ENCODE measurements at regions not wholly inside any gene's neighbourhood (a gene's known extent, or its start where the extent isn't known, plus 50 kb on each side); places are given as distances from the start of the nearest gene placed in this dataset.

DNA sequence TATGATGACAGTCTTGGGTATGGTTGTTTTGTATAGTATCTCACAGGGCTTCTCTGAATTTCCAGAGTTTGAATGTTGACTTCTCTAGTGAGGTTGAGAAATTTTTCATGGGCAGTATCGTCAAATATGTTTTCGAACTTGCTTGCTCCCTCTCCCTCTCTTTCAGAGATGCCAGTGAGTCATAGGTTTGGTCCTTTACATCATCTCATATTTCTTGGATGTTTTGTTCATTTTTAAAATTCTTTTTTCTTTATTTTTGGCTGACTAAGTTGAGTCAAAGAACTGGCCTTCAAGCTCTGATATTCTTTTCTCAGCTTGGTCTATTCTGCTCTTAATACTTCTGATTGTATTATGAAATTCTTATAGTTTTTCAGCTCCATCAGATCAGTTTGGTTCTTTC is 282.3 kb upstream of the NECTIN3 start:
- Mint-ChIP-seq H3K4me1 (ENCODE audit: low read depth, unreplicated experiment) (no peaks in the 10 kb centered on the region), H3K4me3 (ENCODE audit: unreplicated experiment) (no peak overlapping the region), H3K36me3 (ENCODE audit: unreplicated experiment) (no peaks in the 10 kb centered on the region), H3K9me3 (ENCODE audit: unreplicated experiment) (no peaks in the 10 kb centered on the region), H3K27me3 (ENCODE audit: unreplicated experiment) (peaks cover 4% of the 10 kb centered on the region), H3K27ac (ENCODE audit: unreplicated experiment) (no peak overlapping the region)
- no peak for DNase-seq
- TF ChIP-seq CTCF (IDR thresholded peaks at IDR 0.05; ENCODE audit: partially characterized antibody, unreplicated experiment) = no peak

- Mint-ChIP-seq H3K36me3 (ENCODE audit: unreplicated experiment) (no peaks in the 10 kb centered on the region), H3K4me1 (ENCODE audit: low read depth, unreplicated experiment) (no peaks in the 10 kb centered on the region), H3K4me3 (ENCODE audit: unreplicated experiment) (no peak overlapping the region), H3K9me3 (ENCODE audit: unreplicated experiment) (no peaks in the 10 kb centered on the region), H3K27me3 (ENCODE audit: unreplicated experiment) (peaks cover 4% of the 10 kb centered on the region), H3K27ac (ENCODE audit: unreplicated experiment) (no peak overlapping the region)
- no peak for TF ChIP-seq CTCF (IDR thresholded peaks at IDR 0.05; ENCODE audit: partially characterized antibody, unreplicated experiment)
- DNase-seq = no peak
Observed at GRCh38 chr3:110790631-110791030, 281.0 kb upstream of the NECTIN3 start.

- Mint-ChIP-seq H3K36me3 (ENCODE audit: unreplicated experiment) (no peaks in the 10 kb centered on the region), H3K9me3 (ENCODE audit: unreplicated experiment) (no peaks in the 10 kb centered on the region), H3K27me3 (ENCODE audit: unreplicated experiment) (peaks cover 4% of the 10 kb centered on the region), H3K4me1 (ENCODE audit: low read depth, unreplicated experiment) (peaks cover 1% of the 10 kb centered on the region), H3K27ac (ENCODE audit: unreplicated experiment) (no peak overlapping the region), H3K4me3 (ENCODE audit: unreplicated experiment) (no peak overlapping the region)
- TF ChIP-seq CTCF (IDR thresholded peaks at IDR 0.05; ENCODE audit: partially characterized antibody, unreplicated experiment) = no peak
- DNase-seq = no peak
Observed at GRCh38 chr3:110791995-110792686, 279.5 kb upstream of the NECTIN3 start.

GRCh38 chr3:110793611-110794010 is 278.0 kb upstream of the NECTIN3 start:
- Mint-ChIP-seq H3K9me3 (ENCODE audit: unreplicated experiment) (no peaks in the 10 kb centered on the region), H3K36me3 (ENCODE audit: unreplicated experiment) (no peaks in the 10 kb centered on the region), H3K4me3 (ENCODE audit: unreplicated experiment) (no peak overlapping the region), H3K4me1 (ENCODE audit: low read depth, unreplicated experiment) (peaks cover 8% of the 10 kb centered on the region), H3K27ac (ENCODE audit: unreplicated experiment) (no peak overlapping the region), H3K27me3 (ENCODE audit: unreplicated experiment) (peaks cover 2% of the 10 kb centered on the region)
- TF ChIP-seq CTCF (IDR thresholded peaks at IDR 0.05; ENCODE audit: partially characterized antibody, unreplicated experiment) = no peak
- DNase-seq = no peak

DNA sequence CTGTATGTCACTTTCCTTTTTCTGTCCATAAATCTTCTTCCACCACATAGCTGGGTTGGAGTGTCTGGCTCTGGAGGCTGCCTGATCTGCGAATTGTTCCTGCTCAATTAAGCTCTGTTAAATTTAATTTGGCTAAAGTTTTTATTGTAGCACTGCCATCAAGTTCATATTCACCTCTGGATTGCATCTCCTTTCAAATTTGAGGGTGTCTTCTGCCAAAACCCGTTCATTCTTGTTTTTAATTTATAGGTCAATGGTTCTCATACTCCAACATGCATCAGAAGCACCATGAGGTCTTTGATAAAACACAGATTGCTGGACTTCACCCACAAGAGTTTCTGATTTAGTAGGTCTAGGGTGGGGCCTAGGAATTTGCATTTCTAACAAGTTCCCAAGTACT is 276.5 kb upstream of the NECTIN3 start:
- H3K9me3 Mint-ChIP-seq (ENCODE audit: unreplicated experiment) = no peaks in the 10 kb centered on the region
- no peaks in the 10 kb centered on the region for H3K36me3 Mint-ChIP-seq (ENCODE audit: unreplicated experiment)
- no peak overlapping the region for H3K27ac Mint-ChIP-seq (ENCODE audit: unreplicated experiment)
- H3K4me3 Mint-ChIP-seq (ENCODE audit: unreplicated experiment) = no peak overlapping the region
- H3K27me3 Mint-ChIP-seq (ENCODE audit: unreplicated experiment) = no peaks in the 10 kb centered on the region
- peaks cover 16% of the 10 kb centered on the region for H3K4me1 Mint-ChIP-seq (ENCODE audit: low read depth, unreplicated experiment)
- TF ChIP-seq CTCF (IDR thresholded peaks at IDR 0.05; ENCODE audit: partially characterized antibody, unreplicated experiment) = no peak
- DNase-seq = no peak
